Adrenal gland (tissue), 5 donors: ENCODE measurements at regions not wholly inside any gene's neighbourhood (a gene's known extent, or its start where the extent isn't known, plus 50 kb on each side); places are given as distances from the start of the nearest gene placed in this dataset.

Experiments used
- POLR2A ChIP-seq, 2 donors: fragments of 450-650 bp; IDR thresholded peaks; one replicate each; pipeline ENCODE4 v1.6.1; 2017; ENCODE audit warnings: antibody characterized with exemption in 2 of 2, mild to moderate bottlenecking in 2 of 2, moderate library complexity in 1 of 2
- TF ChIP-seq, protein P1 (sequence below), 6 experiments: fragments of 450-650 bp in 4 of 6; fragments of 200-600 bp in 2 of 6; sonication (generic) in 1 of 6; IDR thresholded peaks; 1 replicate in 5 of 6; 2 replicates in 1 of 6; pipeline versions ENCODE4 v1.5.1 to v1.8.0; 2016 to 2021; ENCODE audit warnings: antibody characterized with exemption in 6 of 6, mild to moderate bottlenecking in 2 of 6, moderate library complexity in 1 of 6
- donor health status: DM: no; HTN: no; CAD: no.

DNA sequence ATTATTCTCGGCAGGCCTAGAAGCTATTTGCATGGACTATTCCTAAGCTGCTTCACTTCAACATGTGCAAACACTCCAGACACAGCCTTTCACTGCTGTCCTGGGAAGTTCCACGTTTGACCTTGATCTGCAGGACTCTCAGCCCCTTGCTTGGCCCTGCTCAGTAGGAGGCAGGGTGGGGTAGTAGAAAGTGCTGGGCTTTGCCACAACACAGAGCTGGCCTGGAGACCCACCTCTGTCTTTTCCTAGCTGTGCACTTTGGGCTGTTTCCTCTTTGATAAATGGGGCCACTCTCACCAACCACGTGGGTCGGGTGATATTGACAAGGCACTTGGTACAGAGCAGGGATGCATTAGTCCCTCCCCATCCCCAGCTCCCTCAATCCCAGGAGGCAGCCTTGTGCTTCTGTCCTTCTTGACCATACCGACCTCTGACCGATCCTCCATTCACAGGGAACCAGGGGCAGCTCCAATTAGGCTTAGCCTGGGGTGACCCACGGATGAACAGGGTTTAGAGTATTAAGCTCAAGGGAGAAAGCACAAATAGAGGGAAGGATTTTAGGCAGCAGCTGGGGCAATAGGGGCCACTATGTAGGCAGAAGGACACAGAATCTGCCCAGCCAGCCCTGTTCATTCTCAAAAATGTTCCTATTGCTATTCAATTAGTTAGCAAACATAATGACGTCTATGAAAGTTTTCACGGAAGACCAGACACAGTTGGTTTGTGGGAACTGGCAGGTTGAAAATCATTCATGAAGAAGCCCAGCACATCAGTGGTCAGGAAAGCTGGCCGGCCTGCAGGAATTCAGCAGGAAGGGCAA lies 63.3 kb downstream of the SYNE3 start:
- TF ChIP-seq POLR2A (IDR thresholded peaks at IDR 0.05) = no peak
- TF ChIP-seq, protein P1, sequence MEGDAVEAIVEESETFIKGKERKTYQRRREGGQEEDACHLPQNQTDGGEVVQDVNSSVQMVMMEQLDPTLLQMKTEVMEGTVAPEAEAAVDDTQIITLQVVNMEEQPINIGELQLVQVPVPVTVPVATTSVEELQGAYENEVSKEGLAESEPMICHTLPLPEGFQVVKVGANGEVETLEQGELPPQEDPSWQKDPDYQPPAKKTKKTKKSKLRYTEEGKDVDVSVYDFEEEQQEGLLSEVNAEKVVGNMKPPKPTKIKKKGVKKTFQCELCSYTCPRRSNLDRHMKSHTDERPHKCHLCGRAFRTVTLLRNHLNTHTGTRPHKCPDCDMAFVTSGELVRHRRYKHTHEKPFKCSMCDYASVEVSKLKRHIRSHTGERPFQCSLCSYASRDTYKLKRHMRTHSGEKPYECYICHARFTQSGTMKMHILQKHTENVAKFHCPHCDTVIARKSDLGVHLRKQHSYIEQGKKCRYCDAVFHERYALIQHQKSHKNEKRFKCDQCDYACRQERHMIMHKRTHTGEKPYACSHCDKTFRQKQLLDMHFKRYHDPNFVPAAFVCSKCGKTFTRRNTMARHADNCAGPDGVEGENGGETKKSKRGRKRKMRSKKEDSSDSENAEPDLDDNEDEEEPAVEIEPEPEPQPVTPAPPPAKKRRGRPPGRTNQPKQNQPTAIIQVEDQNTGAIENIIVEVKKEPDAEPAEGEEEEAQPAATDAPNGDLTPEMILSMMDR (IDR thresholded peaks at IDR 0.05) = no peak
